RWPE1 (cell line): ENCODE measurements at regions not wholly inside any gene's neighbourhood (a gene's known extent, or its start where the extent isn't known, plus 50 kb on each side); places are given as distances from the start of the nearest gene placed in this dataset.
"Not testable (repeated sequence)": the region's sequence is repeated elsewhere in the genome, so short reads cannot be mapped to it uniquely, and the experiment has no call there.

Experiments
- CTCF ChIA-PET: fragments of 350-600 bp; sonication (Branson Sonifier 250); formaldehyde crosslinking; extraction: SDS; loops from one replicate; lab custom pipeline; 2021; lab: Yijun Ruan, JAX
- POLR2A ChIA-PET: fragments of 400-600 bp; formaldehyde crosslinking; extraction: SDS; loops from one replicate; lab custom pipeline; 2020; ENCODE audit warnings: antibody characterized with exemption; ENCODE audit not compliant: low non-redundant PET; lab: Yijun Ruan, JAX
- DNase-seq: peaks from one replicate; pipeline ENCODE4 v3.0.0; 2012; ENCODE audit warnings: low spot score
- H3K27ac ChIP-seq: fragments of 450-650 bp; 2 replicates; pipeline ENCODE4 v1.5.1; 2017
- TF ChIP-seq, protein P1 (sequence below): fragments of 450-650 bp; conservative IDR thresholded peaks from 2 replicates; pipeline ENCODE4 v1.5.1; 2017; ENCODE audit warnings: low read depth, mild to moderate bottlenecking

DNA sequence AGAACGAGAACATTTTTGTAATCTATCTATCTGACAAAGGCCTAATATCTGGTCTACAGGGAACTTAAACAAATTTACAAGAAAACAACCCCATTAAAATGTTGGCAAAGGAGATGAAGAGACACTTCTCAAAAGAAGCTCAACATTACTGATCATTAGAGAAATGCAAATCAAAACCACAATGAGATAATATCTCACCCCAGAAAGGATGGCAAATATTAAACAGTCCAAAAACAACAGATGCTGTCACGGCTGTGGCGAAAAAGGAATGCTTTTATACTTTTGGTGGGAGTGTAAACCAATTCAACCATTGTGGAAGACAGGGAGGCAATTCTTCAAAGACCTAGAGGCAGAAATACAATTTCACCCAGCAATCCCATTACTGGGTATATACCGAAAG lies 2284.8 kb downstream of the ARAP2 start:
- DNase-seq = no peak
- POLR2A ChIA-PET = no interaction called here
- TF ChIP-seq, protein P1, sequence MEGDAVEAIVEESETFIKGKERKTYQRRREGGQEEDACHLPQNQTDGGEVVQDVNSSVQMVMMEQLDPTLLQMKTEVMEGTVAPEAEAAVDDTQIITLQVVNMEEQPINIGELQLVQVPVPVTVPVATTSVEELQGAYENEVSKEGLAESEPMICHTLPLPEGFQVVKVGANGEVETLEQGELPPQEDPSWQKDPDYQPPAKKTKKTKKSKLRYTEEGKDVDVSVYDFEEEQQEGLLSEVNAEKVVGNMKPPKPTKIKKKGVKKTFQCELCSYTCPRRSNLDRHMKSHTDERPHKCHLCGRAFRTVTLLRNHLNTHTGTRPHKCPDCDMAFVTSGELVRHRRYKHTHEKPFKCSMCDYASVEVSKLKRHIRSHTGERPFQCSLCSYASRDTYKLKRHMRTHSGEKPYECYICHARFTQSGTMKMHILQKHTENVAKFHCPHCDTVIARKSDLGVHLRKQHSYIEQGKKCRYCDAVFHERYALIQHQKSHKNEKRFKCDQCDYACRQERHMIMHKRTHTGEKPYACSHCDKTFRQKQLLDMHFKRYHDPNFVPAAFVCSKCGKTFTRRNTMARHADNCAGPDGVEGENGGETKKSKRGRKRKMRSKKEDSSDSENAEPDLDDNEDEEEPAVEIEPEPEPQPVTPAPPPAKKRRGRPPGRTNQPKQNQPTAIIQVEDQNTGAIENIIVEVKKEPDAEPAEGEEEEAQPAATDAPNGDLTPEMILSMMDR = no peak
- CTCF ChIA-PET = no interaction called here
- no peak overlapping the region for H3K27ac ChIP-seq

DNA sequence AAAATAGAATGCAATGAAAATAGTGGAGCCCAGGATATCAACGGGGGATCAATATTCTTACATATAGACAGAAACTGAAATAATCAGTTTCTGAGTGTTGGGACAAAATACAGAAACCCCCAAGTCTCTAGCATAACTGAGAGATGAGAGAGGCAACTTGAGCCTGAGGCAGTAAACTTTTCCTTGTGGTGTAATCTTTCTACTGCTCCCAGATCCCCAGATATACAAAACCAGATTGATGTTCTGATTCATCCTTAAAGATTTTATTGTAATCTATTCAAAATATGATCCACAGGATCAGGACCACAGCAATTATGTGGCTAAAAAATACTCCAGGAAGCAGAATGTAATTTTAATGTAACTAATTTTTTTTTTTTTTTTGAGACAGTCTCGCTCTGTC lies 2282.6 kb downstream of the ARAP2 start:
- TF ChIP-seq, protein P1 = no peak
- no peak for DNase-seq
- POLR2A ChIA-PET = no interaction called here
- H3K27ac ChIP-seq = no peak overlapping the region
- CTCF ChIA-PET = no interaction called here

DNA sequence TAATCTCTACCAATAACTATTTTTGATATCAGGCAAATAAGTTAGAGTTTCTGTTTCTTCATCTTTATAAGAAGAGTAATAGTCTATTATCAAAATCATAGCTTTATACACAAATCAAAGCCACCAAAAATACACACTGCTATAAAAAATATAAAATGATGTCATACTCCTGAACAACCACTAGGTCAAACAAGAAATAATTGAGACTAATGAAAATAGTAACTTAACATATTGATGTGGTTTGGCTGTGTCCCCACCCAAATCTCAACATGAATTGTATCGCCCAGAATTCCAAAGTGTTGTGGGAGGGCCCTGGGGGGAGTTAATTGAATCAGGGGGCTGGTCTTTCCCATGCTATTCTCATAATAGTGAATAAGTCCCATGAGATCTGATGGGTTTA lies 2277.5 kb downstream of the ARAP2 start:
- CTCF ChIA-PET = no interaction called here
- no peak overlapping the region for H3K27ac ChIP-seq
- TF ChIP-seq, protein P1 = no peak
- POLR2A ChIA-PET = no interaction called here
- DNase-seq = no peak

DNA sequence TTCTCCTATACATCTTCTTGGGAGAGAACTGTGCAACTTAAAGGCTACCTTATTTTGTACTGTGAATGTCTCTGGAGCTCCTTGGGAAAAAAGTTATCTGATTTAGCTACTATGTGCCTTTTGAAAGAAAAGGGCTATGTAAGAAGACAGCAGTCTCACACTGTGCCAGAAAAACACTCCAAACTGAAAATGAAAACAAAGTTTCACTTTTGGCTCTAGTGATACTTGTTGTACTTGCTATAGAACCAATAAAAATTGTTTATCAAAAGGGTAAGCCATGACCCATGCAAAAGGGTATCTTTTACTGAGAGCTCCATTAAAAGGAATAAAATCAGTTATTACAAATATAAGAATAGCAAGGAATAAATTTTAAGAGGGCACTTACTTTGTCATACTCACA lies 2270.0 kb downstream of the ARAP2 start:
- DNase-seq = no peak
- CTCF ChIA-PET = no interaction called here
- POLR2A ChIA-PET = interaction anchor here (0.6 kb wide), 1 partner anchor 220 kb away, joined by 3 read pairs; no protein-coding TSS in a partner anchor
- TF ChIP-seq, protein P1 = no peak
- no peak overlapping the region for H3K27ac ChIP-seq

DNA sequence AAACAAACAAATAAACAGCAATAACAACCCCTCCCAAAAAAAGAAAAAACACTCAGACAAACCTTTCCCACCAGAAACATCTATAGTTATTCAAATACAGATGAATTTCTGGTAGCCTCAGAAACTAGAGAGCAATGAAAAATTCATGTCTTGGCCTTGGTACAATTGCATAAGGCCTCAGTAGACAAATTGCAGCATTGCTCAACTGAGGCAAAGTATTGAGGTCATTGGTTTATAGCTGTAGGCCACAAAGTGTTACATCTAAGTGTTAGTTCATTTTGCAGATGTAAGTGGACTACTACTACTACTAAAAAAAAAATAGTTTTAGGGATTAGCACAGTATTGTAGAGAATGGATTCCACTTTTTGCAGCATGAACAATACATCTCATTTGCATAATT lies 2268.3 kb downstream of the ARAP2 start:
- ChIA-PET POLR2A (no interaction called here), CTCF (no interaction called here)
- H3K27ac ChIP-seq = no peak overlapping the region
- TF ChIP-seq, protein P1 = no peak
- DNase-seq = no peak

DNA sequence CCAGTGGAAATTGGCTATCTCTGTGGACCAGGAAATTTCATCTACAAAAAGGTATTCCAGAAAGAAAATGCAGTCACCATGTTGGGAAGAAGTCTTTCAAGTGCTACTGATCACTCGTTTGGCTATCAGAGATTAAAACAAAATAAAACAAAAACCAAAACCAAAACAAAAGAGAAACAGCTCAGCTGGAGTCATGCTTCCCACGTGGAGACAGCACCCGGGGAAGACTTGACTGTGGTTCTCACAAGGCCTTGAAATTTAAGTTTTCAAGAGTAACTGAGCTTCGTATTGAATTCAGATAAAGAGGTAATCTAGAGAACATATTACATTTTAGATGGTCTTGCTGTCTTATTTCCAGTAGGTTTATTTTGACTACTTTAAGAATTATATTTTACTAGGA lies 2264.5 kb downstream of the ARAP2 start:
- CTCF ChIA-PET, H3K27ac ChIP-seq, DNase-seq, POLR2A ChIA-PET: not testable (repeated sequence)

DNA sequence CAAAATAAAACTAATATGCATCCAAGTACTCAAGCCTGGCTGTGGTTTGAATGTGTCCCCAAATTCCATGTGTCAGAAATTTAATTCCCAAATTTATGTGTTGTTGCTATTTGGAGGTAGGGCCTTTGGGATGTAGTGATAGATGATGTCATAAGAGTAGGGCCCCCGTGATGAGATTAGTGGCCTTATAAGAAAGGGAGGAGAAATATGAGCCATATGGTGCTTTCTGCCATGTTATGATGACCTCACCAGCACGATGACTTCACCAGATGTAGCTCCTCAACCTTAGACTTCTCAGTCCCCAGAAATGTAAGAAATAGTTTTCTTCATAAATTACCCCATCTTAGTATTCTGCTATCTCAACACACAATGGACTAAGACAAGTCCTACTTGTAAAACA lies 2264.0 kb downstream of the ARAP2 start:
- no peak overlapping the region for H3K27ac ChIP-seq
- DNase-seq = no peak
- TF ChIP-seq, protein P1 = no peak
- ChIA-PET CTCF (interaction anchor here (0.6 kb wide), 1 partner anchor 50 kb away, joined by 3 read pairs; no protein-coding TSS in a partner anchor), POLR2A (no interaction called here)
